Heart left ventricle (tissue), 16 donors: ENCODE measurements at regions not wholly inside any gene's neighbourhood (a gene's known extent, or its start where the extent isn't known, plus 50 kb on each side); places are given as distances from the start of the nearest gene placed in this dataset.

ENCODE experiments used
- ATAC-seq, 4 donors: fragments of 200-7000 bp; cut with Tn5 transposase; one replicate each; pipeline ENCODE4 v1.9.1; 2020 to 2022; ENCODE audit warnings: moderate library complexity in 4 of 4, mild to moderate bottlenecking in 3 of 4, moderate number of reproducible peaks in 1 of 4
- DNase-seq, 5 donors: peaks; one replicate each; pipeline ENCODE4 v3.0.0-alpha.2; 2020
- H3K27ac ChIP-seq, 12 donors: fragments of 200-600 bp; sonication (generic) in 4 of 12; one replicate each; pipeline versions ENCODE4 v1.5.0 to v1.8.0; 2016 to 2022; ENCODE audit warnings: mild to moderate bottlenecking in 2 of 12
- H3K27me3 ChIP-seq, 9 donors: fragments of 200-600 bp; sonication (generic) in 2 of 9; one replicate each; pipeline versions ENCODE4 v1.5.1 to v1.8.0; 2016 to 2022; ENCODE audit warnings: mild to moderate bottlenecking in 3 of 9
- H3K36me3 ChIP-seq, 9 donors: fragments of 200-600 bp; sonication (generic) in 2 of 9; one replicate each; pipeline versions ENCODE4 v1.5.0 to v1.8.0; 2018 to 2022; ENCODE audit warnings: mild to moderate bottlenecking in 2 of 9
- H3K4me1 ChIP-seq, 12 donors: fragments of 200-600 bp; sonication (generic) in 4 of 12; one replicate each; pipeline versions ENCODE4 v1.5.0 to v1.8.0; 2016 to 2022; ENCODE audit warnings: mild to moderate bottlenecking in 3 of 12
- H3K4me3 ChIP-seq, 12 donors: fragments of 200-600 bp; sonication (generic) in 4 of 12; one replicate each; pipeline versions ENCODE4 v1.5.0 to v1.8.0; 2017 to 2022; ENCODE audit warnings: mild to moderate bottlenecking in 9 of 12, moderate library complexity in 4 of 12
- H3K9me3 ChIP-seq, 12 donors: fragments of 200-600 bp; sonication (generic) in 4 of 12; one replicate each; pipeline versions ENCODE4 v1.5.0 to v1.8.0; 2016 to 2022; ENCODE audit warnings: mild to moderate bottlenecking in 1 of 12
- CTCF ChIP-seq, 12 donors: fragments of 200-600 bp; sonication (generic) in 4 of 12; IDR thresholded peaks; one replicate each; pipeline versions ENCODE4 v1.5.0 to v1.8.0; 2018 to 2022; ENCODE audit warnings: antibody characterized with exemption in 12 of 12, mild to moderate bottlenecking in 5 of 12
- POLR2A ChIP-seq, 2 donors: fragments of 450-650 bp; IDR thresholded peaks; one replicate each; pipeline ENCODE4 v1.6.1; 2017; ENCODE audit warnings: antibody characterized with exemption in 2 of 2, mild to moderate bottlenecking in 2 of 2, moderate library complexity in 2 of 2
- WGBS, 4 donors: extraction: QIAGEN DNeasy Blood & Tissue Kit in 2 of 4; methylation state at CpG; one replicate each; pipeline versions ENCODE4 v1.1.5 to v1.1.7; 2013 to 2018; 5-methylcytosine and 5-hydroxymethylcytosine counted together
- intact Hi-C, 10 donors: fragments of 100-400 bp; cut with DNase I; formaldehyde crosslinking; loops; one replicate each; pipeline versions ENCODE4 v1.11.1 to v1.14.2; 2022
- donor health status: ischemic (EF 13 %, LVEDD 7.1; RV severe dilation, severe dysfunction).
- donor health status: healthy with polysubstance abuse.
- donor health status: DM: no; HTN: yes; CAD: no.
- donor health status: DM: no; HTN: no; CAD: no.
- donor health status: ischemic (EF 25% LVEDD 6.9; RV normal size, moderate dysfunction).
- donor health status: ischemic (EF 25% LVEDD 5.7; RV mildly dilated, moderate dysfunction).
- donor health status: healthy.
- donor health status: DM: yes; HTN: yes; CAD: no.
- donor health status: ischemic (EF 35%, LVEDD 5.7; RV mildly dilated, moderate dysfunction).
- donor health status: nonischemic (EF 11% LVEDD 7.7; RV severe dilation, severe dysfunction).
- donor health status: DM: yes; HTN: yes; CAD: no.
- donor health status: PGD.
- donor health status: ischemic (EF 29% LVEDD 5.4; RV normal size, mild dysfunction).
- donor health status: nonischemic (EF 23%, LVEDD 6.1; RV moderate dilation, normal function).

GRCh38 chr13:110001670-110002275, 215.4 kb upstream of the IRS2 start:
- H3K9me3 ChIP-seq, result no peaks in the 10 kb centered on the region
- 83 to 88% (median 84%) methylated on average over 7 of the region's 7 CpGs for WGBS, 4 donors
- H3K4me3 ChIP-seq, result no peak overlapping the region
- peaks cover 0 to 13% (median 0%) of the 10 kb centered on the region in 12 donors for H3K4me1 ChIP-seq
- H3K36me3 ChIP-seq, result no peaks in the 10 kb centered on the region
- no peak overlapping the region for H3K27ac ChIP-seq
- DNase-seq (no peak), ATAC-seq (no peak)
- H3K27me3 ChIP-seq, result peaks cover 0 to 4% (median 0%) of the 10 kb centered on the region in 9 donors
- intact Hi-C loops, result no loop called here
- TF ChIP-seq POLR2A (IDR thresholded peaks at IDR 0.05) (no peak), CTCF (IDR thresholded peaks at IDR 0.05) (no peak)

- Histone ChIP-seq H3K27ac (no peak overlapping the region), H3K27me3 (peaks cover 0 to 4% (median 0%) of the 10 kb centered on the region in 9 donors), H3K4me3 (no peak overlapping the region), H3K4me1 (peaks cover 0 to 13% (median 0%) of the 10 kb centered on the region in 12 donors), H3K9me3 (no peaks in the 10 kb centered on the region), H3K36me3 (no peaks in the 10 kb centered on the region)
- TF ChIP-seq CTCF (IDR thresholded peaks at IDR 0.05) (no peak), POLR2A (IDR thresholded peaks at IDR 0.05) (no peak)
- DNase-seq, result no peak
- WGBS, 4 donors, result 86 to 97% (median 93%) methylated on average over 12 of the region's 12 CpGs
- intact Hi-C loops, result no loop called here
- no peak for ATAC-seq
Measured at GRCh38 chr13:110000534-110001345, 214.4 kb upstream of the IRS2 start.

GRCh38 chr13:109999659-110000533, 213.5 kb upstream of the IRS2 start:
- Histone ChIP-seq H3K4me3 (no peak overlapping the region), H3K36me3 (no peaks in the 10 kb centered on the region), H3K9me3 (no peaks in the 10 kb centered on the region), H3K27me3 (peaks cover 0 to 4% (median 0%) of the 10 kb centered on the region in 9 donors), H3K4me1 (peaks cover 0 to 13% (median 0%) of the 10 kb centered on the region in 12 donors), H3K27ac (no peak overlapping the region)
- ATAC-seq (no peak), DNase-seq (no peak)
- intact Hi-C loops, result no loop called here
- WGBS, 4 donors, result 61 to 84% (median 74%) methylated on average over 21 of the region's 21 CpGs
- TF ChIP-seq POLR2A (IDR thresholded peaks at IDR 0.05), result no peak
- no peak for TF ChIP-seq CTCF (IDR thresholded peaks at IDR 0.05)
